ENCODE measurements at regions not wholly inside any gene's neighbourhood (a gene's known extent, or its start where the extent isn't known, plus 50 kb on each side); places are given as distances from the start of the nearest gene placed in this dataset.

DNA sequence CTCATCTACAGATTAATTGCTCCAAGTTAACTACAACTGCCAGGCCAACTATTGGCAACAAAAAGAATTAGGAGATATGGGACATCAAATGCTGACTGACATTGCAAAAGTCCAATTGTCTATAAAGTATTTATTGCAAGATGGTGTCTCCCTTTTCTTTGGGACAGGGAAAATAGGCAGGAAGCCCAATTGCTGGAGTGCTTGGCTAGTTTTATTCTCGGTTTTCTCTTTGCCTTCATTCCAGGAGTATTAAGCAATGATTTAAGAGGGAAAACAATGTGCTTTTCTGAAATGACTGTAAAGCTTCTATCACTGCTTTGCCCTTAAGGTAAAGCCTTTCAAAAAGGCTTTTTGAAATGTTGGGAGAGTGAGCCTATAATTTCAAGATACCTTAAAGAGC, 62.8 kb upstream of the DIAPH2 start:
- POLR2A ChIA-PET (ENCODE audit: unreplicated experiment): no interaction called here
- intact Hi-C loops (cut with micrococcal nuclease): no loop called here
- H3K4me1 ChIP-seq (ENCODE audit: insufficient read depth, low read length): no peaks in the 10 kb centered on the region

More for the DNA sequence above, 62.8 kb upstream of the DIAPH2 start:
- Histone ChIP-seq H4K20me1 (ENCODE audit: low read length) (no peaks in the 10 kb centered on the region), H3K9me2 (replicated peaks; ENCODE audit: low read length) (no peaks in the 10 kb centered on the region), H3K4me3 (ENCODE audit: low read length) (no peak overlapping the region), H3K36me3 (ENCODE audit: low read depth, low read length) (no peaks in the 10 kb centered on the region), H3K27me3 (ENCODE audit: low read length) (no peaks in the 10 kb centered on the region), H3F3A (ENCODE audit: low read length, unreplicated experiment) (no peaks in the 10 kb centered on the region), H3K9ac (ENCODE audit: low read length) (no peak overlapping the region), H3K27ac (ENCODE audit: low read length) (no peak overlapping the region), H3K79me2 (ENCODE audit: low read length) (no peaks in the 10 kb centered on the region), H3K4me2 (ENCODE audit: low read length) (no peak overlapping the region), H3K9me3 (ENCODE audit: low read length) (no peaks in the 10 kb centered on the region), H2AFZ (ENCODE audit: low read length) (no peak overlapping the region)
- ATAC-seq (no peak), DNase-seq (no peak)
- BruUV-seq (replicated peaks): no TSS peak
- TF ChIP-seq EZH2 (IDR thresholded peaks at IDR 0.05; ENCODE audit: low read length, unreplicated experiment) (no peak), EZH2phosphoT487 (IDR thresholded peaks at IDR 0.05; ENCODE audit: borderline replicate concordance, low read length) (no peak), CTCF (conservative IDR thresholded peaks at IDR 0.05; ENCODE audit: low read depth, low read length) (no peak)
- CTCF ChIA-PET: no interaction called here
